GM21390 (cell line): ENCODE measurements at regions not wholly inside any gene's neighbourhood (a gene's known extent, or its start where the extent isn't known, plus 50 kb on each side); places are given as distances from the start of the nearest gene placed in this dataset.
A peak's percentile ranks its signal among the peaks of the same experiment; 100 is the strongest.
"Not testable (repeated sequence)": the region's sequence is repeated elsewhere in the genome, so short reads cannot be mapped to it uniquely, and the experiment has no call there.

Source experiments
- ATAC-seq: cut with Tn5 transposase; IDR thresholded peaks from one replicate; pipeline ENCODE4 v1.9.1; 2021; ENCODE audit not compliant: unreplicated experiment

- ATAC-seq, result not testable (repeated sequence)
Observed at GRCh38 chr6:102722086-102722485, 1328.6 kb downstream of the GRIK2 start.

- ATAC-seq, result no peak
Observed at GRCh38 chr6:102717737-102718456, 1324.4 kb downstream of the GRIK2 start.

DNA sequence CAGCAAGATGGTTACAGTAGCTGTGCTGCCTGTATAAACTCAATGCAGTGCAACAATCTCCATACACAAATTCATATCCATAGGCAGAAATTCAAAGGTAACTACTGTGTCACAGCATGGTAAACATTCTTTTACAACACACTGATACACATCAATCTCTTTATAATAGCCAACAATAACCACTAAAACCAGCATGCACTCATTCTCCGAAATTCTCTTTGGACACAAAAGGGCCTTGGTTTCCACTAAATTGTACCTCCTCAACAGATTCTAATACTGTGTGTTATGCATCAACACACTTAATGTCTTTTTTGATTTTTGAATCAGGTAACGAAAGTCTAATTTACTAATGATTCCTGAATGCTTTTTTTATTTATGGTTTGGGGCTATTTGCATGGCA is 1323.7 kb downstream of the GRIK2 start:
- ATAC-seq, result no peak

- no peak for ATAC-seq
Observed at GRCh38 chr6:102701019-102701418, 1307.5 kb downstream of the GRIK2 start.

DNA sequence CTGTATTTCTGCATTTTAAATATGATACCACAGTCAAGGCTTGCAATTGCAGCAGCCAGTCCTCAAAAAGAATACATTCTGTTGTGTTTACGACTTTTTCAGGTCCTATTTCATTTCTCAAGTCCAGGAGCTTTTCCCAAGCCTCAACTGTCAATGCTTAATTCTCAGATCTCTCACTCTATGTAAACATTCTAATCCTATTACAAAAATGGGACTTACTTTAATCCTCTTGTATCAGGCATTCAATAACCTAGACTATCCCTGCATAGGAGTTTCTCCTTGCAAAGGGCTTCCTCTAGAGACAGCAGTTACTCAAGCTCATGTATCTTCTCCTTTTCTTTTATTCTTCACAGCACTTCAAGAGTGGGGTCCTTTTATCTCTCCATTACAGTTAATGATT is 1293.0 kb downstream of the GRIK2 start:
- no peak for ATAC-seq

- no peak for ATAC-seq
Observed at GRCh38 chr6:102680413-102680812, 1286.9 kb downstream of the GRIK2 start.

DNA sequence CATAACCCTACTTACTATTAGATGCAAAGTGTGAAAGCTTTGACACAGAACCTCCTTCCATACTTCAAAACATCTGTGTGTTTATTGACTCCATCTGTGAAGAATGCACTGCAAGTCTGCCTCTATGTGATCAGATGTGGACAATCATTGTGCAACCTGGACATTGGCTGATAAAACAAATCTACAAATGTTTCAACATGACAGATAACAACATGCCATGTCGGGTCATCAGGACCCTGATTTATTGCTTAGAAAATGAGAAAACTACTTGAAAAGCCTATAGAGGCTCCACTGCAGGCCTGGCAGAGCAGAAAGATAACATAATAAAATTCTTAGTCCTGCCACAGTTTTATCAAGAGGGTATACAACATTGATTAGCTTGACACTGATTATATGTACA is 1286.4 kb downstream of the GRIK2 start:
- no peak for ATAC-seq

- ATAC-seq, result no peak
Observed at GRCh38 chr6:102677225-102677624, 1283.7 kb downstream of the GRIK2 start.

- no peak for ATAC-seq
Observed at GRCh38 chr6:102670735-102671134, 1277.2 kb downstream of the GRIK2 start.

DNA sequence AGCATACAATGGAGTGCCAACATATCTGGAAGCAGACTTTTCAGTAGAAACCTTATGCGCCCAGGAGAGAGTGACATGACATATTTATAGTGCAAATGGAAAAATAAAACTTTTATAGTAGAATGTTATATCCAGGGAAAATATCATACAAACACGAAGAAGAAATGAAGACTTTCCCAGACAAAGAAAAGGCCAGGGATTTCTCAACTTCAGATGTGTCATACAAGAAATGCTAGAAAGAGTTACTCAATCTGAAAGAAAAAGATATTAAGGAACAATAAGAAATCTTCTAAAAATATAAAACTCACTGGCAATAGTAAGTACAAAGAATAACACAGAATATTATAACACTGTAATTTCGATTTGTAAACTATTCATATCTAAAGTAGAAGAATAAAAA is 1269.3 kb downstream of the GRIK2 start:
- no peak for ATAC-seq

- no peak for ATAC-seq
Observed at GRCh38 chr6:102660303-102660702, 1266.8 kb downstream of the GRIK2 start.

DNA sequence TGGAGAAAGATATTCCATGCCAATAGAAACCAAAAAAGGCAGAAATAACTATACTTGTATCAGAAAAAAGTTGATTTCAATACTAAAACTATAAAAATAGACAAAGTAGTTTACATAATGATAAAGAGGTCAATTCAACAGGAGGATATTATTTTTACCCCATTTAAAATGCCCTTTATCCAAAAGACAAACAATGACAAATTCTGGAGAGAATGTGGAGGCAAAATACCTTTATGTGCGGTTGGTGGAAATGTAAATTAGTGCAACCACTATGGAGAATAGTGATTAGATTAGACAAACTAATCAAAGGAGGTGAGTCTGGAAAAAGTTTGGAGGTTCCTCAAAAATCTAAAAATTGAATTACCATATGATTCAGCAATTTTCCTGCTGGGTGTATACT is 1262.3 kb downstream of the GRIK2 start:
- ATAC-seq, result no peak

DNA sequence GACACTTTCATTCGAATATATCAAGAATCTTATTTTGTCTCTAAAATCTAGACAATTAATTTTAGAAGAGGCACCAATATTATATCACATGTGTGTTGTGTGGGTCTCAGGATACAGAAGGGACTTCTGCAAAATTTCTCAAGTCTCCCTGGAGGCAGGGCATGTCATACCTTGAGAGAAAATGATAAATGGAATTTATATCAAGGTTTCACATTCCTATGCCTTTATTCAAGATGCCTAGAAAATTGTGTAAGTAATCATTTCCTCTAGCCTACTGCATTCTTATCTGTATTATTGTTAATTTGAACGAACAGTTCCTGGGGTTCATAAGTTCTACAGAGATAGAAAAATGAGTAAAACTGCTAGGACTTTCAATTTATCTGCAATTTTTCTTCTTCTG is 1247.9 kb downstream of the GRIK2 start:
- no peak for ATAC-seq

GRCh38 chr6:102631921-102632320 is 1238.4 kb downstream of the GRIK2 start:
- no peak for ATAC-seq

- no peak for ATAC-seq
Observed at GRCh38 chr6:102623201-102623600, 1229.7 kb downstream of the GRIK2 start.

DNA sequence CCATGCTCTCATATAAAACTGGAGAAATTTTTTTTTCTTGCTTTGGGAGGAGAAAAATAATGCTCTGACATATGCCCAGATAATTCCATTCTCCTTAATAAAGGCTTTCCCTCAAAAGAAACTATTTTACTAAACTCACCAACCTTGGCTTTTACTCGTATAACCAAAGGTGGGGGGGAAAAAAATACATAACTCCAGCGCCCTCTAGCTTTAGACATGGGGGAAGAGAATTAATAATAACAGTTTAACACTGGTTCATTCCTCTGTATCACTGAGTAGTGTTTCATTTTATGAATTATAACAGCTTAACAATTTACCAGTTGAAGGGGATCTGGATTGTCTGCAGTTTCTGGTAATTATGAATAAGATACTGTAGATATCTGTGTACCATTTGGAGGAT is 1226.1 kb downstream of the GRIK2 start:
- peak; percentile 68 for ATAC-seq

GRCh38 chr6:102582569-102582968 is 1189.1 kb downstream of the GRIK2 start:
- no peak for ATAC-seq

DNA sequence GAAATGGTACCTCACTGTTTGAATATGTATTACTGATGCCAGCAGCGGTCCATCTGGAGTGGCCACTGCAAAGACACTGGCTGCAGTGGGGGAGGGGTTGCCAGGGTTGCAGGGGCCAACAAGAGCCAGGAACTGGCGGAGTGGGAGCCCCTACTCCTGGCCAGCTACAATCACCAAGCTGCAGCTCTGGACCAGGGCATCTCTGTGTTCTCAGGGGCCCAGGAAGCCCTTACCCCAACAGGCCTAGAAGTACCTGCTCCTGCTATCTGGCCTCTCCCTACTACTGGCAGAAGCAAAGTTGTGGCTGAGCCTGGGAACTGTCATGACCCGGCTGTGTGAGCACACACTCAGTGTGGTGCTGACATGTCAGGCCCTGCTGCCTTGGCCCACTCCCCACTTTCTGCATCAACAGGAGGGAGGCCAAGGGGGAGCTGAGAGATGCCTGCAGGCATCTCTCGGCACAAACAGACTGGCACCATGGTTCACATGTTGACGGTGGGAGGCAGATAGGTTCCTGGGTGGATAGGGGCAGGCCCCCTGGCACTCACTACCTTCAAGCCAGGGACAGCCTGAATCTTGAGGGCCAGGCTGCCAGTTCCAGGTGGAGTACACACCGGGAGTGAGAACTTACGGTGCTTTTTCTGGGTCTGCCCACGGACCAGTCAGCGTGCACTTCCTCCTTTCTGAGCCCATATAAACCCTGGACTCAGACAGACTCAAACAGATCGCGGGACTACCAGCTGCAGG is 1188.0 kb downstream of the GRIK2 start:
- ATAC-seq, result no peak

DNA sequence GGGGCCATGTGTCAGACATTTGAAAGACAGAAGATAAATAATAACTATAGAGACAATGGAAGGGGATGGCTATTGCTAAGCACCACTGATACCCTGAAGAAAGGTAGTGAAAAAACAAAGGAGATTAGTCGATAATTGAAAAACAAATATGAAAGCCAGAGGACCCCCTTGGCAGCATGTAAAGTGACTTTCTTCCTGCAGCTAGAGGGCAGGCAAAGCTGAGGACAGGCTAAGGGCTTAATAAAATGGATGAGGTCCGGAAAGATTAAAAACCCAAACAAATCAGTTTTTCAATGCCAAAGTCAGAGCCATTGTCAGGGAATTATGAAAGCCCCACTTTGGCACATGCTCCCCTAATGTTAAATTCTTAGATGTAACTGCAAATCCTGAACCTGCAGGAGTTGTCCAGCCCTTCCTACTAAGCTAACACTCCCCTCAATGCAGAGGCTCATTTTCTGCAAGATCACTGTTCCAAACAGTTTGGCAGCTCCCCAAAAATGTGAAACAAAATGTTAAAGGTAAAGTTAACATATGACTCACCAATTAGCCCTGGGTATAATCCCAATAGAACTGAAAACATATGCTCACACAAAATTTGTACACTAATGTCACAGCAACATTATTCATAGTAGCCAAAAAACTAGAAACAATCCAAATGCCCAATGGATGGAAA is 1177.9 kb downstream of the GRIK2 start:
- no peak for ATAC-seq

GRCh38 chr6:102562713-102563112 is 1169.2 kb downstream of the GRIK2 start:
- no peak for ATAC-seq

- no peak for ATAC-seq
Observed at GRCh38 chr6:102553214-102553613, 1159.7 kb downstream of the GRIK2 start.
